A549 (cell line): ENCODE measurements at regions not wholly inside any gene's neighbourhood (a gene's known extent, or its start where the extent isn't known, plus 50 kb on each side); places are given as distances from the start of the nearest gene placed in this dataset.

Experiments
- CBX8 ChIP-seq: fragments of 200-600 bp; sonication (generic); IDR thresholded peaks from 2 replicates; pipeline ENCODE4 v1.6.1; 2016
- CHD2 ChIP-seq: fragments of 150-350 bp; IDR thresholded peaks from 2 replicates; pipeline ENCODE4 v1.6.1; 2014; ENCODE audit warnings: low read length; ENCODE audit not compliant: partially characterized antibody
- EP300 ChIP-seq, 2 experiments: fragments of >200 bp; sonication (Bioruptor Twin); formaldehyde crosslinking; IDR thresholded peaks; 2 replicates in 1 of 2; 3 replicates in 1 of 2; pipeline ENCODE4 v1.6.1; 2016 to 2017
- ESRRA ChIP-seq: fragments of 150-350 bp; IDR thresholded peaks from 2 replicates; pipeline ENCODE4 v1.6.1; 2014; ENCODE audit warnings: mild to moderate bottlenecking, low read length, borderline replicate concordance
- FOSL2 ChIP-seq, 2 experiments: fragments of 450-650 bp in 1 of 2; fragments of >200 bp in 1 of 2; sonication (Bioruptor Twin) in 1 of 2; formaldehyde crosslinking; IDR thresholded peaks; 2 replicates each; pipeline versions ENCODE4 v1.5.0 to v1.6.1; 2016 to 2020; ENCODE audit warnings: mild to moderate bottlenecking in 1 of 2, moderate library complexity in 1 of 2
- NPAS2 ChIP-seq: fragments of 250-450 bp; sonication (Bioruptor Pico); IDR thresholded peaks from 2 replicates; pipeline ENCODE4 v1.8.0; 2022; ENCODE audit warnings: mild to moderate bottlenecking, moderate library complexity, borderline replicate concordance
- POLR2A ChIP-seq: IDR thresholded peaks from 2 replicates; pipeline ENCODE4 v1.6.1; 2012; ENCODE audit warnings: mild to moderate bottlenecking, low read length
- POLR2AphosphoS2 ChIP-seq: conservative IDR thresholded peaks from 2 replicates; pipeline ENCODE4 v1.6.1; 2012; ENCODE audit warnings: low read length, improper control_type of control experiment, inconsistent platforms
- TFCP2L1 ChIP-seq: fragments of 250-450 bp; sonication (Bioruptor Pico); IDR thresholded peaks from 2 replicates; pipeline ENCODE4 v1.5.0; 2021; ENCODE audit warnings: mild to moderate bottlenecking
- TF ChIP-seq, protein P1 (sequence below): fragments of >200 bp; sonication (Bioruptor Twin); formaldehyde crosslinking; IDR thresholded peaks from 3 replicates; pipeline ENCODE4 v1.6.1; 2016
- TF ChIP-seq, protein P2 (sequence below): fragments of >200 bp; sonication (Bioruptor Twin); formaldehyde crosslinking; IDR thresholded peaks from 3 replicates; pipeline ENCODE4 v1.5.1; 2016
- TF ChIP-seq, protein P3 (sequence below): fragments of 200-600 bp; sonication (generic); IDR thresholded peaks from 2 replicates; pipeline ENCODE4 v1.6.1; 2016; ENCODE audit warnings: antibody characterized with exemption, mild to moderate bottlenecking, moderate library complexity
- TF ChIP-seq, protein P4 (sequence below): IDR thresholded peaks from 2 replicates; pipeline ENCODE4 v1.6.1; 2012
- TF ChIP-seq, protein P5 (sequence below): IDR thresholded peaks from 2 replicates; pipeline ENCODE4 v1.6.1; 2012; ENCODE audit warnings: low read depth, borderline replicate concordance

DNA sequence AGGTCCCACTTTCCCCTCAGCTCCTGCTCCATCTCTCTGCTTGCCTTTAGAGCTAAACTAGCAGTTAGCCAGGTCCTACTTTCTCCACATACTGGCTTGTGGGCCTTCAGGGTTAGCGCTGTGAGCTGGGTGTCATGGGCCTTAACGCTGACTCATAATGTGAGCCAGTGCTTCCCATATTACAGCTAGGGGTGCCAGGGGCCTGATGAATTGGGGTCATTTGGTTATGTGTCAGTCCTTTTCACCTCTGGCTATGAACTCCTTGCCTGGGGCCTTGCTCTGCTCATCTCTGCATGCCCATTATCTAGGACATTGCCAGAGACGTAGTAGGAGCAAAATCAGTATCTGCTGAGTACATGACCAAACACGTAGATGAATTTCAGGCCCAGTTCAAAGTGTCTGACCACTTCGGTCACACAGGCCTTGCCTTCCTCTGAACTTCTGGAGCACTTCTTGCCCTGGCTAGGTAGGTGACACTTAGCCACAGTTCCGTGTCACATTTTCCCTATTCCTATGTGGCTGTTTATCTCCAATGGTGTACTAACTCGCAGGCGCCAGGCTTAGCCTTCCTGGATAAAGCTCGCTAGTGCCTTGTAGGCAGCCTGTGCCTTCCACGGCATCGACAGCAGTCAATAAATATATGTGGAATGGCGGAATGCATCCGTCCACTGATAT, 103.2 kb upstream of the SIX3 start:
- TF ChIP-seq, protein P1, sequence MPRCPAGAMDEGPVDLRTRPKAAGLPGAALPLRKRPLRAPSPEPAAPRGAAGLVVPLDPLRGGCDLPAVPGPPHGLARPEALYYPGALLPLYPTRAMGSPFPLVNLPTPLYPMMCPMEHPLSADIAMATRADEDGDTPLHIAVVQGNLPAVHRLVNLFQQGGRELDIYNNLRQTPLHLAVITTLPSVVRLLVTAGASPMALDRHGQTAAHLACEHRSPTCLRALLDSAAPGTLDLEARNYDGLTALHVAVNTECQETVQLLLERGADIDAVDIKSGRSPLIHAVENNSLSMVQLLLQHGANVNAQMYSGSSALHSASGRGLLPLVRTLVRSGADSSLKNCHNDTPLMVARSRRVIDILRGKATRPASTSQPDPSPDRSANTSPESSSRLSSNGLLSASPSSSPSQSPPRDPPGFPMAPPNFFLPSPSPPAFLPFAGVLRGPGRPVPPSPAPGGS = no peak
- TF ChIP-seq ESRRA (no peak), POLR2AphosphoS2 (no peak), CBX8 (no peak), TFCP2L1 (no peak), NPAS2 (CRISPR knock-in tag) (no peak), EP300 (IDR thresholded peaks at IDR 0.05) (no peak), FOSL2 (IDR thresholded peaks at IDR 0.05) (no peak), FOSL2 (CRISPR knock-in tag; IDR thresholded peaks at IDR 0.05) (no peak), POLR2A (no peak), CHD2 (no peak)
- TF ChIP-seq, protein P2, sequence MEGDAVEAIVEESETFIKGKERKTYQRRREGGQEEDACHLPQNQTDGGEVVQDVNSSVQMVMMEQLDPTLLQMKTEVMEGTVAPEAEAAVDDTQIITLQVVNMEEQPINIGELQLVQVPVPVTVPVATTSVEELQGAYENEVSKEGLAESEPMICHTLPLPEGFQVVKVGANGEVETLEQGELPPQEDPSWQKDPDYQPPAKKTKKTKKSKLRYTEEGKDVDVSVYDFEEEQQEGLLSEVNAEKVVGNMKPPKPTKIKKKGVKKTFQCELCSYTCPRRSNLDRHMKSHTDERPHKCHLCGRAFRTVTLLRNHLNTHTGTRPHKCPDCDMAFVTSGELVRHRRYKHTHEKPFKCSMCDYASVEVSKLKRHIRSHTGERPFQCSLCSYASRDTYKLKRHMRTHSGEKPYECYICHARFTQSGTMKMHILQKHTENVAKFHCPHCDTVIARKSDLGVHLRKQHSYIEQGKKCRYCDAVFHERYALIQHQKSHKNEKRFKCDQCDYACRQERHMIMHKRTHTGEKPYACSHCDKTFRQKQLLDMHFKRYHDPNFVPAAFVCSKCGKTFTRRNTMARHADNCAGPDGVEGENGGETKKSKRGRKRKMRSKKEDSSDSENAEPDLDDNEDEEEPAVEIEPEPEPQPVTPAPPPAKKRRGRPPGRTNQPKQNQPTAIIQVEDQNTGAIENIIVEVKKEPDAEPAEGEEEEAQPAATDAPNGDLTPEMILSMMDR = no peak
- TF ChIP-seq, protein P3, sequence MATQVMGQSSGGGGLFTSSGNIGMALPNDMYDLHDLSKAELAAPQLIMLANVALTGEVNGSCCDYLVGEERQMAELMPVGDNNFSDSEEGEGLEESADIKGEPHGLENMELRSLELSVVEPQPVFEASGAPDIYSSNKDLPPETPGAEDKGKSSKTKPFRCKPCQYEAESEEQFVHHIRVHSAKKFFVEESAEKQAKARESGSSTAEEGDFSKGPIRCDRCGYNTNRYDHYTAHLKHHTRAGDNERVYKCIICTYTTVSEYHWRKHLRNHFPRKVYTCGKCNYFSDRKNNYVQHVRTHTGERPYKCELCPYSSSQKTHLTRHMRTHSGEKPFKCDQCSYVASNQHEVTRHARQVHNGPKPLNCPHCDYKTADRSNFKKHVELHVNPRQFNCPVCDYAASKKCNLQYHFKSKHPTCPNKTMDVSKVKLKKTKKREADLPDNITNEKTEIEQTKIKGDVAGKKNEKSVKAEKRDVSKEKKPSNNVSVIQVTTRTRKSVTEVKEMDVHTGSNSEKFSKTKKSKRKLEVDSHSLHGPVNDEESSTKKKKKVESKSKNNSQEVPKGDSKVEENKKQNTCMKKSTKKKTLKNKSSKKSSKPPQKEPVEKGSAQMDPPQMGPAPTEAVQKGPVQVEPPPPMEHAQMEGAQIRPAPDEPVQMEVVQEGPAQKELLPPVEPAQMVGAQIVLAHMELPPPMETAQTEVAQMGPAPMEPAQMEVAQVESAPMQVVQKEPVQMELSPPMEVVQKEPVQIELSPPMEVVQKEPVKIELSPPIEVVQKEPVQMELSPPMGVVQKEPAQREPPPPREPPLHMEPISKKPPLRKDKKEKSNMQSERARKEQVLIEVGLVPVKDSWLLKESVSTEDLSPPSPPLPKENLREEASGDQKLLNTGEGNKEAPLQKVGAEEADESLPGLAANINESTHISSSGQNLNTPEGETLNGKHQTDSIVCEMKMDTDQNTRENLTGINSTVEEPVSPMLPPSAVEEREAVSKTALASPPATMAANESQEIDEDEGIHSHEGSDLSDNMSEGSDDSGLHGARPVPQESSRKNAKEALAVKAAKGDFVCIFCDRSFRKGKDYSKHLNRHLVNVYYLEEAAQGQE = no peak
- TF ChIP-seq, protein P4, sequence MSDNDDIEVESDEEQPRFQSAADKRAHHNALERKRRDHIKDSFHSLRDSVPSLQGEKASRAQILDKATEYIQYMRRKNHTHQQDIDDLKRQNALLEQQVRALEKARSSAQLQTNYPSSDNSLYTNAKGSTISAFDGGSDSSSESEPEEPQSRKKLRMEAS = no peak
- TF ChIP-seq, protein P5, sequence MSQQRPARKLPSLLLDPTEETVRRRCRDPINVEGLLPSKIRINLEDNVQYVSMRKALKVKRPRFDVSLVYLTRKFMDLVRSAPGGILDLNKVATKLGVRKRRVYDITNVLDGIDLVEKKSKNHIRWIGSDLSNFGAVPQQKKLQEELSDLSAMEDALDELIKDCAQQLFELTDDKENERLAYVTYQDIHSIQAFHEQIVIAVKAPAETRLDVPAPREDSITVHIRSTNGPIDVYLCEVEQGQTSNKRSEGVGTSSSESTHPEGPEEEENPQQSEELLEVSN = no peak
